IPS-NIHi7 (cell line): ENCODE measurements at regions not wholly inside any gene's neighbourhood (a gene's known extent, or its start where the extent isn't known, plus 50 kb on each side); places are given as distances from the start of the nearest gene placed in this dataset.

Source experiments
- DNase-seq: peaks from one replicate; pipeline ENCODE4 v3.0.0; 2012; ENCODE audit warnings: mixed read lengths; ENCODE audit errors: extremely low spot score

DNA sequence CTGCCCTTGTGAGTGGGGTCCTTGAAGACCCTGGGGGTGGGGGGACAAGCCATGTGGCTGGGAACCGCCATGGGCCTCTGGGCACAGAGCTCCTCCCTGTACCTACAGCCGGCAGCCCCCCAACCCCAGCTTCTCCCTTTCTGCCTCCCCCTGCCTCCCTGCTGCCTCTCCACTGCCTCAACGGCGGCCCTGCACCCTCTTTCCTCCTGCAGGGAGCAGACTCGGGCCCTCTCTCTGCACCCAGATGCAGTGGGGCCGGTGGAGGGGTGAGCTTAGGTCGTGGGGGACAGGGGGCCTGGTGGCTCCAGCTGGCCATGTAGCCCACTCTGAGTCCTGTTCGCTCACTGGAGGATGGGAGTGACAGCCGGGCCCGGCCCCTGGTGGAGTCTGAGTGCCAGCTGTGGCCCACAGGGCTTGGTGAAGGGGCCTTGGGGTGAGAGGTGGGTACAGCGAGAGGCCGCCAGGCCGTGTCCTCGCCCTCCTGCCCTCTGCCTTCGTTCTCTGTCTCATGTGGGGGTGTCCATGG lies 139.3 kb upstream of the COL5A1 start:
- no peak for DNase-seq

- peak; percentile 73 for DNase-seq
These were observed 138.8 kb upstream of the COL5A1 start for GRCh38 chr9:134502809-134503211.

DNA sequence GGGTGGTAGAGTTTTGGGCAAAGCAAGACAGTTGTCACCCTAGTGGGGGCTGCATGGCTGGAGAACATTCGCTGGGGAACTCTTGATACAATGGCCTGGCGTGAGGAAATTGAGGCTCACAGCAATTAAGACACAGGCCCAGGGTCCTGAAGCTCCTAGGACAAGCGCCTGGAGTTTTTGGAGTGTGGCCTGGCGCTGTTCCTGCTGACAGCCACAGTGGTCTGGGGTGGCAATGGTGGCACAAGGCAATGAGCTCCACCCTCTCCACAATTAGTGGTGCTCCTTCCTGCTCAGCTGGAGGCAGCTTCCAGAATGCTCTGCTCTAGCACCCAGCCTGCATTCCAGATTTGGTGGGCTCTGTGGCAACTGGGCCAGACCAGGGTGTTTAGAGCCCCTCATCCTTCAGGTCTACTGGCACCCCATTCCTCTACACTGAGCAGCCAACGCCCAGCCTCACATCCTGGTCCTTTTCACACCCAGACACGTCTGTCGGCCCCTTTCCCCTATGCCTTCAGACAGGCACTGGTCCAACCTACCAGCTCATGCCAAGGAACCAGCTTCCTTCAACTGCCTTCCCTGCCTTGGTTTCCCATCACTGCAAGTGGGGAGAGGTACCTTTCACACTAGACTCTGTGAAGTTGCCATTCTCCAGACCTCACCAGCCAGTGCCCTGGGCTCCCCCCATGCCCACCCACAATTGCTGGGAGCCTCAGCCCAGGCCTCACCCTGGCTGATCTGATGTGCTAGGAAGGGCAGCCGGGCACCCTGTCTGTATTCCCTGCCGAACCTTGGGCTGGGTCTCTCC lies 138.1 kb upstream of the COL5A1 start:
- DNase-seq, result no peak

- no peak for DNase-seq
These were observed 137.6 kb upstream of the COL5A1 start for GRCh38 chr9:134504106-134504385.

- no peak for DNase-seq
These were observed 136.6 kb upstream of the COL5A1 start for GRCh38 chr9:134505032-134505431.

DNA sequence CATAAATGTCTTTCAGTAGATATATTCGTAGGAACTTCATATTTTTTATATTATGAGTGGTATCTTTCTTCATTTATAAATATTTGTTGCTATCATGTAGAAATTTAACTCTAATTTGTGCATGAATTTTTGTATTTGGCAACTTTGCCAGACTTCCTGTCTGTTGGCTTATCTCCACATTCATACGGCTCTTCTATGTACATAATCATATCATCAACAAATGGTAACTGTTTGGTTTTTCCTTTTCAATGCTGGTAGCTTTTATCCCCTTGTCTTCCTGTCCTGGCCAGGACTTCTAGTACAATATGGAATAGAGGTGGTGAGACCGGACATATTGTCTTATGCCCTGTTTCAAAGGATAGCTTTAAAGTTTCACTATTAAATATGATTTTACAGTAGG lies 132.3 kb upstream of the COL5A1 start:
- no peak for DNase-seq

GRCh38 chr9:134509817-134510216 lies 131.8 kb upstream of the COL5A1 start:
- no peak for DNase-seq

DNA sequence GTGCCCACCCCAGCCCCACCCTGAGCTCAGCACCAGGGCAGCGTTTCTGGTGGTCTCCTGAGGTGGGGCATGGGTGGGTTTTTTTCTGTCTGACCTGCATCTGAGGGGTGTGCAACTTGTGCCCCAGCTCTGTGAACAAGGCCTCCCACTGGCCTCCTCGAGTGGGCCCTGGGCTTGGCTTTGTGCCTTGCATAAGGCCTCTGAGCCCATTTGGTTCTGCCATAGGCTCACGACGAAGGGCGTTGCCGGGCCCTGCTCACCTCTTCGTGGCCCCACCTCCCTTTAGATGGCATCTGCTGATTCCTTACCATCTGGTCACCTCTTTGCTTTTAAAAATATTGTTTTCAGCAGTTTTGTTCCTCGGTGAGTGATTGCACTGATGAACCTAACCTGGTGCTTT lies 127.1 kb upstream of the COL5A1 start:
- DNase-seq, result no peak

DNA sequence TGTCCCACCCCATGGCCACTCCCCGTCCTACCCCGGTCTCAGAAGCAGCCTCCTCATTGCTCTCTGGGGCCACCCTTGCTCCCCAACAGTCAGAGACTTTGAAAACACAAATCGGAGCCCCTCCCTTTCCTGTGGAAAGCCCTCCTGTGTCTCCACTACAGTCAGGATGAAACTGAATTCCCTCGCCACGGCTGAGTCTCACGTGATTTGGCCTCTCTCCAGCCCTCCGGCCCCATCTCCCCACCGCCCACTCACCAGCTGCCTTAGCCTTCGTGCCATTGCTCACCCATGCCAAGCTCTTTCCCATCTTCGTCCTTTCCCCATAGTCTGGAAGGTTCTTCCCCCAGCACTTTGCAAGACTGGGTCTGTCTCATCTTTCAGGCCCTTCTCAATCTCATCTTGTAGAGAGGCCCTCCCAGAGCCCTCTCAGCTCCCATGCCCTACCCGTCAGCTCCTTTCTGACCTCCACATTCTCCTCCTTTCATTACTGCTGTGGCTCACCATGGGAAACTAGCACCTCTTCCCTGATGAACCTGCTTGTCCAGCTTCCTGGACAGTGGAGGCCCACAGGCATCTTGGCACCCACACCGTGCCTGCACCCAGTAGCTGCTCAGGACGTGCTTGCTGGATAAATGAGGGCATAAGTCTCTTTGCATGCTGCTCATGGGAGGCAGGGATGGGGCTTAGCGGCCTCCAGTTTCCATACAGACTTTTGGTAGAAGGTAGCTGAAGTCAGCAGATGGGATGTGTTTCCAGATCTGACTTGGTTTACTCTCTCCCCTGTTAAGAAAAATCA lies 126.4 kb upstream of the COL5A1 start:
- no peak for DNase-seq

- no peak for DNase-seq
These were observed 125.1 kb upstream of the COL5A1 start for GRCh38 chr9:134516464-134516863.

DNA sequence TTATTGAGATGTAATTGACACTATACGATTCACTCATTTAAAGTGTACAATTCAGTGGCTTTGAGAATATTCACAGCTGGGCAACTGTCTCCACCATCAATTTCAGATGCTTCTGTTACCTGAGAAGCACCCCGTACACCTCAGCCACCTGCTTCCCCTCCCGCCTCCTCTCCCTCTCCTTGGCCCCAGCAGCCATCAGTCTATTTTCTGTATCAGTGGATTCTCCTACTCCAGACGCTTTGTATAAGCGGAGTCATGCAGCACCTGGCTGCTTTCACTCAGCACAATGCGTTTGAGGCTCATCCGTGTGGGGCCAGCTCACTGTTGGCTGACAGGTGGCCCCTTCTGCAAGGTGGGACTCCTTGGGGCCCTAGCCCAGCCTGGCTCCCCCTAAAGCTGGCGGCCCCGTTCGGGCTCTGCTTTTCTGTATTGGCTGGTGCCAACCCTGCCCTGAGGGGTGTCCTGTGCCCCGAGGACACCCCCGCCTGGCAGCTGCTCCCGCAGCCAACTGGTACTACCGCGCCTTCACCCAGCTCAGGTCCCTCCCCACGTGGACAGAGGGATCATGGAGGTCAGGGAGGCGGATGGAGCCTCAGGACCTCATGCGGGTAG lies 124.4 kb upstream of the COL5A1 start:
- no peak for DNase-seq

DNA sequence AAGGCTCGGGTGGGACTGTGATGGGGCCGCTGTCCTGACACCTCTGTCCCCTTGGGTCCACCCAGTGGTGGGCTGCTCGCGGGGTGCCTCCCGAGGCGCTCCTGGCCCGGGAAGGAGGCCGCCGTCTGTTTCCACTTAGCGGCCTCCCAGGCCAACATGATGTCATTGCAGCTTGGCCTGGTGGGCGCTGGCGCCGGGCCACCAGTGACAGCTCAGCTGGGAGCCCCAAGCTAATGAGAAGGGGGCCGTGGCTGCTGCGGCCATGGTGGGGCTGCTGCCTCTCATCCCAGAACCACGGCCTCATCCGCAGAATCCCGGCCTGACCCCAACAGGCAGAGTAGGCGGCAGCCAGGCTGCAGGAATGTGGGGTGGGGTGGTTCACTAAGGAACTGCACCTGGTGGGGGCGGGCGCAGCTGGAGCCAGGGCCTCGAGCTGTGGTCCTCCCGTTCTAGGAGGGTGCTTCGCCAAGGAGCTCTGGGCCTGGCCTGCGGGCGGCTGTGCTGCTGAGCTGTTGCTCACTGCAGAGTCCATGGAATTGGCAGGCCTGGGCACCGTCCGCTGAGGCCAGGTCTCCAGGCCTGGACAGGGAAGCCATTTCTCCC lies 123.5 kb upstream of the COL5A1 start:
- DNase-seq, result peak; percentile 59

DNA sequence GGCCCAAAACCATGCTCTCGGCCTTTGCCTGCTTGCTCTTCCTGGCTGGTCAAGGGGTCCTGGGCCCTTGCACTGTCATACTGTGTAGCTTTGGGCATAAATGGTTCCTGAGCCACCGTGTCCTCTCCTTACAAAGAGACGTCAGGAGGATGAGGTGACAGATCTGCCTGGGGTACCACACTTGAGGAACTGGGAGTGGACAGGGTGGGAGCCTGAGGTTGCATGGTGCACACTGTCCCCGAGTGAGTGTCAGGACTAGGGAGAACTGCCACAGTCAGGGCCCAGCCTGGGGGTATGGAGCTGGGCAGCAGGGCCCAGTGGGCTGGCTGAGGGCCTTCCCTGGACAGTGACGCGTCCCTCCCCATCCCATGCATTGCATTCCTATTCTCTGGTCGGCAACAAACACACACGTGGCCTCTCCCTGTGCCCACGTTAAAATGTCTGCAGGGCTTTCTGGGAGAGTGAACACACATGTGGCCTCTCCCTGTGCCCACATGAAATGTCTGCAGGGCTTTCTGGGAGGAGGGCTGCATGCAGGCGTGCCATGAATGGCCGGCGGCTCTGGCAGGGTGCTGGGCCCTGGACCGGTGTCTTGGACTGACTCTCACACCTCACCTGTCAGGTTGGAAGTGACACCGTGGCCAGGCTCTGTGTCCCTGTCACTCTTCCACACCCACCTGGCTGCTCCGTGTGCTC lies 122.1 kb upstream of the COL5A1 start:
- DNase-seq, result no peak

GRCh38 chr9:134521817-134522501 lies 119.6 kb upstream of the COL5A1 start:
- DNase-seq, result no peak

DNA sequence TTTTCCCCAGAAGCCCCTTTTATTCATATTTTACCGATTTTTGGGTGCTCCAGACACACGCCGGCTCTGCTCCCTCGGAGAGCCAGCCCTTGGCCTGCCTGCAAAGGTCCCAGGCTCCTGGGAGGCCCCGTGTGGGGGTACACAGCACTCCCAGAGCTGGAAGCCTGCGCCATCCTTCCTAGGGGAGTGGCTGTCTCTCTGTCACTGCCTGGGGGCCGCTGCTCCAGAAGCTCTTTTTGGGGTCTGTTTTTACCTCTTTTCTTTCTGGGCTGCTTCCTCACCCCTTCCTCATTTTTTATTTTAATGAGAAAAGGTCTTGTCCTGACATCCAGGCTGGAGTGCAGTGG lies 119.1 kb upstream of the COL5A1 start:
- no peak for DNase-seq

- DNase-seq, result no peak
These were observed 118.6 kb upstream of the COL5A1 start for GRCh38 chr9:134522976-134523375.

- no peak for DNase-seq
These were observed 116.4 kb upstream of the COL5A1 start for GRCh38 chr9:134525070-134525815.

DNA sequence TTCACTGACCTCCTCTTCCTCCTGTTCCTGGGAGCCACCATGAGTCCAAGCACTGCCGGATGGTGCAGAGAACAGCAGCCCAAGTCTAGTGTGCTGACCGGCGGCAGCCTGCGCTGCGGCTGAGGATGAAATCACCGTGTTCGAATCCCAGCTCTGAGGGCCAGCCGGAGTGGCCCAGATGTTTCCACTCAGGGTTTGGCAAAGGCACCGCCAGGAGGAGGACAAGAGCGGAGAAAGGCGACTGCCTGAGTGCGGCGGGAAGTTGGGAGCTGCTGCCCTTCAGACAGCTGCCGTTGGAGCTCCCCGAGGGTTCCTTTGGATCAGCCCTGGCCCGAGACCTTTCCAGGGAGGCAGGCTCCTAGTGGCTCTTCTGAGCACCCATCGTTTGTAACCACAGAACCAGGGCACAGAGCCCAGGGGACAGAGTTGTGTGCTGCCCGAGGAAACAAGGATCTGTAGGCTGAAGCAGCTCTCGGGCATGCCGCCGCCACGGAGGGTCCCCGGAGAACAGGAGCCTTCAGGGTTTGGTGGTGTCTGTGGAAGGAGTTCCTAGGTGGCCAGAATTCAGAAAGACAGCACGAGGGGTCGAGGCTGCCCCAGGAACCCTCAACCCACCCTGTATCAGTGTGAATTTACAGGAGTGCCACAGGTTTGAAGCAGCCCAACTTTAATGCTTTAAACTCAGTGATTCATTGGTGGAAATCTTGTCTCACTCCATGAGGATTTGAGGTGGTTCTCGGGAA lies 115.6 kb upstream of the COL5A1 start:
- no peak for DNase-seq

GRCh38 chr9:134526584-134527477 lies 114.8 kb upstream of the COL5A1 start:
- DNase-seq, result no peak
